Right ventricle myocardium inferior (tissue), 1 donor: ENCODE measurements at regions not wholly inside any gene's neighbourhood (a gene's known extent, or its start where the extent isn't known, plus 50 kb on each side); places are given as distances from the start of the nearest gene placed in this dataset.
"Not testable (repeated sequence)": the region's sequence is repeated elsewhere in the genome, so short reads cannot be mapped to it uniquely, and the experiment has no call there.

Source experiments
- ATAC-seq: fragments of 200-7000 bp; cut with Tn5 transposase; one replicate; pipeline ENCODE4 v1.9.1; 2020; ENCODE audit warnings: mild to moderate bottlenecking, moderate library complexity
- DNase-seq: peaks from one replicate; pipeline ENCODE4 v3.0.0; 2021; ENCODE audit errors: missing footprints
- intact Hi-C: fragments of 100-400 bp; cut with DNase I; formaldehyde crosslinking; loops from one replicate; pipeline ENCODE4 v1.11.0; 2022
- donor health status: DM: no; HTN: yes; CAD: no; lungs with severe emphysema.

DNA sequence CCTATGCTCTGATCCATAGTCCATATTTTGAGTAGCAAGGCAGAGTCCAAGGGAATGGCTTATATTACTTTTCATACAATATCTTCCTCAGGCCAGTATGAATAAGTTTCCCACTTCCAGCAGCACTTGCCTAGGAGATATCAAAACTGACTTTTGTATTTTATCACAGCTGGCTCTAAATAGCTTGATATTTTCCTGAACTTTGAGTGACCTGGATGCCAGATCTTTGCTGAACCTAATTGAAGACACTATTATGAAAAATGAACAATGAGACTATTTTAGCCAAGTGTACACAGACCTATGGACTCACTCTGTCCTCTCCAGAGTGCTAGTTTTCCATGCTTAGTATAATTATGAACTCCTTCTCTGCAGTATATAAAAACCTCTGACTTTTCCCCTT, 475.6 kb upstream of the PTGER4 start:
- intact Hi-C loops, result no loop called here
- no peak for DNase-seq
- ATAC-seq, result no peak

DNA sequence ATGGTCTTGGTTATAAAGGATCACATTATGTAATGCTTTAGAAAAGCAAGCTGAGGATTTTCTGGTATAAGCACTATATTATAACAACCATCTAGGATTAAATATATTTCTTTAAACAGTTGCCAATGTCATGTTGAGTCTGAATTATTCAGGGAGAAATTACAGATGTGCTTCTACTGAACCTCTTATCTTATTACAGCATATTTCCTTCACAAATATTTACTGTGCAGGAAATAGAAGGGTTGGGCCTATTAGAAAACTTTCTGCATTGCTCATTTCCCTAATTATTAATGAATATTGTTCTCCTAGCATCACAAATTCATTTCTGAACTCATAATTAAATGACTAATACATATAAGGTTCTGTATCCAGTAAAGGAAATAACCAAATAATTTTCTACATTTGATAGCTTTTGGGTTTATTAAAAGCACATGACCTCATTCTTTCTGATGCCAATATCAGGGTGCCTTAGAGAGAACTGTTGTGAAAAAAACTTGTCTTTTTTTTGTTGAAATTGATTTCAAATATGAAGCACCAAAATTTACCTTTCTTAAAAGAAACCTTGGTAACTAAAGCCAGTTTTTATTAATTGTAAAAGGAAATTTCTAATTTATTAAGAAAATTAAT, 476.8 kb upstream of the PTGER4 start:
- no peak for DNase-seq
- no peak for ATAC-seq
- intact Hi-C loops, result no loop called here

DNA sequence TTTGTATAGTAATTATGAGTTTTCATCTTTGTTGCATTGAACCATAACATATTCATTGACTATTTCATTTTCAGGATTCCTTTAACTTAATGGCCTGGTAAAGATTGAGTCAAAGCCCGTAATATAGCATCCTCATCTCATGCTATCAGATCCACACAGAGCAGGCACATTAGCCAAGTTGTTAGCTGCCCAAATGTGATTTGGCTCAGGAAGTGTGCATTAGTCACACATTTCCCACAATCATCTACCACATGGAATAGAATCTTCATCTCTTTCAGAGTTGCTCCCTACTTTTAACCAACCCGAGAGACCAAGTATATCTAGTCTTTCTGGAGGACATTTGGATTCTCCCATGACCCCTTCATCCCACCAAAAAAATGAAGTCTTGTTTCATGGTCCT, 481.0 kb upstream of the PTGER4 start:
- ATAC-seq (no peak), DNase-seq (no peak)
- intact Hi-C loops, result no loop called here

DNA sequence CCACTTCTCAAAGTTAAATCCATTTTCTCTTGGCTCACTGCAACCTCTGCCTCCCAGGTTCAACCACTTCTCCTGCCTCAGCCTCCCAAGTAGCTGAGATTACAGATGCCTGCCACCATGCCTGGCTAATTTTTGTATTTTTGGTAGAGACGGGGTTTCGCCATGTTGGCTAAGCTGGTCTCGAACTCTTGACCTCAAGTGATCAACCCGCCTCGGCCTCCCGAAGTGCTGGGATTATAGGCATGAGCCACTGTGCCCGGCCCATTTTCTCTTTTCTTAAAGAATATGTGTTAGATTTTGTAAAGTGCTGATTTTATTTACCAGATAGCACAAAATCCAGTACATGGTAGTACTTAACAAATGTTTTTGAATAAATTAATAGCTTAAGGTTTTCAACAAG, 484.1 kb upstream of the PTGER4 start:
- intact Hi-C loops, ATAC-seq: not testable (repeated sequence)
- DNase-seq, result peak; percentile 48

DNA sequence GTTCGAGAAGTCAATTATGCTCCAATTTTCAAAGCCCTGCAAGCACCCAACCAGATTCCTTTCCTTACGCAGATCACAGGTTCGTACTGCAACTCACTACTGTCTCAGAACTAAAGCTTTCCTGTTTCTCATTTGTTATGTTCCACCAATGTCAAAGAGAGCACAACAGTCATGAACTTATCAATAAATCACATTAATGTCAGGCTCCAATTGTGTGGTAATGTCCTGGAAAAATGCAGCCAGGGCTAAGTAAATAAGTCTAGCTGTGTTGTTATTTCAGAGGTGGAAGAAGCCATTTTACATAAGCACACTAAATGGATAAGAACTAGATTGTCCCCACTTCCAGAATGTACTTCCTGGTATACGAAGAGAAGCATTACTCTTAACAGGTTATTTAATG, 488.6 kb upstream of the PTGER4 start:
- DNase-seq, result no peak
- ATAC-seq, result no peak
- intact Hi-C loops, result no loop called here

DNA sequence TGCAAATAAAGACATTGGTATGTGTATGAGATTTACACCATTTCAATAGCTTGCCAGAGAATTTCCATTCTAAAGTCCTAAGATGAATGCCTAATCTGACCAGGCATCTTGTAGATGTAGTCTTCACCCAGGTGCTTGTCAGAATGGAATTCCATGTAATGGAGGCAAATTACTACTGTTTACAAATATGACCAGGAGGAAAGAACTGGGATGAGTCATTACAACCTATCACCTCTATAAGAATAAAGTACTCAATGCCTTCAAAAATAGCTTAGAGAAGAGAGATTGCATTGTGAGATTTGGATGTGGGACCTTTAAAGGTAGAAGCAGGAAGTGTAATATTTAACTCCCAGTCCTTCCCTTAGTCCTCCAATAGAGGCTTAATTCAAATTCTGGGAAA, 507.0 kb upstream of the PTGER4 start:
- intact Hi-C loops, result no loop called here
- no peak for ATAC-seq
- DNase-seq, result no peak

DNA sequence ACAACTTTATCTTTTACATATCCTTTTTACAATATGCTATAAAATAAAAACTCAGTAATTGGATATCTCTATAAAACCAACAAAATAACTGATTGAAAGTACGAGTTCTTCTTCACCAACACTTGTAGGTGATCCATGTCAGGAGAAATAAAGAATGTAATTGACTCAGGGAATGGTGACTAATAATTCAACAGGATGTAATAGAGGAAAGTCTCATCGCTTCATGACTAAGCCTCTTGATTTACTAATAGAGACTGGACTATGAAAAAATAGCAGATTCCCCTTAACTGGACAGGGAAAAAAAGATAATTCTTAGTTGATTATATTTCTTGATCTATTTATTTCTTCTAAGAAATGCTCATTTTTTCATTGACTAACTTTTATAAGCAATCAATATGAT, 507.7 kb upstream of the PTGER4 start:
- ATAC-seq (no peak), DNase-seq (no peak)
- intact Hi-C loops, result no loop called here

DNA sequence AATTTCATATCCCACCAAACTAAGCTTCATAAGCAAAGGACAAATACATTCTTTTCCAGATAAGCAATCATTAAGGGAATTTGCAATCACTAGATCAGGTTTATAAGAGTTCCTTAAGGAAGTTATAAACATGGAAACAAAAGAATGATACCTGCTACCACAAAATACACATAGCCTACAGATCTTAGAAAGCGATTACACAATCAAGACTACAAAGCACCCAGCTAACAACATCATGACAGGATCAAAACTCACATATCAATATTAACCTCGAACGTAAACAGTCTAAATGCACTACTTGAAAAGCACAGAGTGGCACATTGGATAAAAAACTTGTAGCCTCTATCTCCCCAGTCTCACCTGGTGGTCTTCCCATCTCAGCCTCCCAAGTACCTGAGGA, 512.4 kb upstream of the PTGER4 start:
- ATAC-seq (no peak), DNase-seq (no peak)
- intact Hi-C loops, result loop anchor here (5.0 kb wide), 1 partner anchor 520 kb away; no protein-coding TSS in a partner anchor

DNA sequence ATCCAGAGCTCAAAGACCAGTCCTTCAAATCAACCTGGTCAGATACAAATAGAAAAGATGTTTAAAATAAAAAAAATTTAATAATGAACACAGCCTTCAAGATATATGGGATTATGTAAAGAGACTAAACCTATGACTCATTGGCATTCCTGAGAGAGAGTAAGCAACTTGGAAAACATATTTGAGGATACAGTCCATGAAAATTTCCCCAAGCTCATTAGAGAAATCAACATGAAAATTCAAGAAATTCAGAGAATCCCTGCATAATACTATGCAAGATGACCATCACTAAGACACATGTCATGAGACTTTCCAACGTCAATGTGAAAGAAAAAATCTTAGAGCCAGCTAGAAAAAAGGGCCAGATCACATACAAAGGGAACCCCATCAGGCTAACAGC, 512.9 kb upstream of the PTGER4 start:
- DNase-seq, result no peak
- intact Hi-C loops, result loop anchor here (5.0 kb wide), 1 partner anchor 520 kb away; no protein-coding TSS in a partner anchor
- no peak for ATAC-seq

DNA sequence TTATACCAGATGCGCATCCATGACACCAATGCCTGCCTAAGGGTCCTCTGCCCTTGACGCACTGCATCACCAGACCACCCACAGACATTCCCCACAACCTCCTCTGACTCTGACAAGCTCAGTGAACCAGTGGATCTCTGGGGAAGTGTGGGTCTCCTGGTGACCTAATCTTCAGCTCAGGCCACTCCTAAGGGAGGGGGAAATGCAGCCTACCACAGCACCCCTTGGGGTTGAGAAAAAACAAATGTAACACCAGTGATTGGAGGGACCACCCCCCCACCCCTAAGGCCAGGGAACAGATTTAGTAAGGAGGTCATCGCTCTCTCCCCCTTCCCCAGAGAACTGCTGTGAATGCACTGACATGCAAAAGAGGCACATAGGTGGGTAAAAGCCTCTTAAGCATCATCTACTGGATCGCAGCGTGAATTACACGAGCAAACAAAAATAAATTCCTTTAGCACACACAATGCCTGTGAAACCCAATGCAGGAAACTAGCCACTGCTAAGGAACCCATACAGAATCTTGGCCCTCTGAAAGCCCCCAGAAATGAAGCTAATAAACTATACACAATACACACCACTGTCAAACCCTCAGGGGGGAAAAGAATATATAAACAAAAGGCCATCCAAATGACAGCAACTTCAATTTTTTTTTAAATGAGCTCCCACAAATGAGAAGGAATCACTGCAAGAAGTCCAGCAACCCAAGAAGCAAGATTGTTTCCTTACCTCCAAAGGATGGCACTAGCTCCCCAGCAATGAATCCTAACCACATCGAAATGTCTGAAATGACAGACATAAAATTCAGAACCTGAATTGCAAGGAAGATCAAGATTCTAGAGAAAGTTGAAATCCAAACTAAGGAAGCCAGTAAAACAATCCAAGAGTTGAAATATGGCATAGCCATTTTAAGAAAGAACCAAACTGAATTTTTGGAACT, 513.7 kb upstream of the PTGER4 start:
- ATAC-seq (no peak), DNase-seq (no peak)
- intact Hi-C loops, result loop anchor here (5.0 kb wide), 1 partner anchor 521 kb away; no protein-coding TSS in a partner anchor

DNA sequence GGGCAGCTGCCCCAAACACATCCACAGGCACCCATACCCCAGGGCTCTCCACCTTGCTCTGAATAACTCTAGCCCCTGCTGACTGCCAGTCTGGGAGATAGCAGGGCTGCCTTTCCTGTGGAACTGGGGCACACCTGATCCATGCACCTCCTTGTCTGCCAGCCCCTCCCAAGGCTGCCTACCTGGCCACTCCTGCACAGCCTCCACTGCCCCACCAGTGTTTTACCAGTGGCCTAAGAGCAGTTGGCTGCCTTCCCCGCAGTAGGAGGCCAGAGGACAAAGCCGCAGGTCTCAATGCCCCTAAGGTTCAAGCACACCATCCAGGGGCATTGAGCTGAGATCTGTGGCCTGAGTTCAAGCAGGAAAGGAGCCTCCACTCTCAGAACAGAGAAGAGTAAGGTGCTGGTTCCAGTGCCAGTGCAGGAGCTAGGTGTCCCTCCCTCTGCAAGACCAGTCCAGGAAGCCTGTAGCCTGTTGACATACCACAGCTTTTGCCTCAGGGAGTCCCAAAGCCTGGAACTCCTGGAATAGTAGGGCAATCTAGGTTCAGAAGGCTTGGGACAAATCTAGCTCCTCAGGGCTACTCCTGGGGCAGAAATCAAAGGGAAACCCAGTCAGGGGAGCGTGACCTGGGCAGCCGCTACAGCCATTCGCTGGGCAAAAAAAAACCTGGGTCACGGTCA, 514.5 kb upstream of the PTGER4 start:
- intact Hi-C loops, result loop anchor here (5.0 kb wide), 1 partner anchor 522 kb away; no protein-coding TSS in a partner anchor
- ATAC-seq, result no peak
- DNase-seq, result no peak

DNA sequence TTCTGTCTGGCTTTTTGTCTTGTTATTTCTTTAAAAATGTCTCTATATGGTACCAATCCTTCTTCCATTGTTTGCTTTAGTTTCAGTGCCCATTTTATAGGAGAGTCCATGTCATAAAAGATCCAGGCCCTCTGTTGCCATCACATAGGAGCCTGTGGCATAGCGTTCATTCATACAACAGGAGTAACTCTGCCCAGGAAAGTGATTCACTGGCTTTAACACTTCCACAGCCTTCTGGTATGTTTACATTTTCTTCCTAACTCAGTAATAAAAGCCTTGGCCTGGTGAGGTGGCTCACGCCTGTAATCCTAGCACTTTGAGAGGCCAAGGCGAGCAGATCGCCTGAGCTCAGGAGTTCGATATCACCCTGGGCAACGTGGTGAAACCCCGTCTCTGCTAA, 519.3 kb upstream of the PTGER4 start:
- ATAC-seq, result no peak
- intact Hi-C loops, result no loop called here
- DNase-seq, result no peak

DNA sequence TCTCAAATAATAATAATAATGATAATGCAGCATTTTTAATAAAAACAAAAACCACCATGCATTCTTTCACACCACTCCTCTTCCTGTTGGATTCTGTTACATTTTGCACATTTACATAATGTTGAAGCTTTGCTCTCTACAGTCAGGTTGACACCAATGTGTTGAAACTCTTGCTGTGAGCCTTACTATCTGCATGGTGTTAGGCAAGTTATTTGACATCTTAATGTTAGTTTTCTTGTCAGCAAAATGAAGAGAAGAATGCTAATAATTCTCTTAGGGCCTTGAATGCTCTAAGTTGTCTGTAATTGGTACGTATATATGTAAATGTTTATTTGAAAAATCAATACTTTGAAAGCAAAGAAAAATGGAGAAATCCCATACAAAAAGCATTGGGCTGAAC, 525.5 kb upstream of the PTGER4 start:
- intact Hi-C loops, result no loop called here
- ATAC-seq (no peak), DNase-seq (no peak)

DNA sequence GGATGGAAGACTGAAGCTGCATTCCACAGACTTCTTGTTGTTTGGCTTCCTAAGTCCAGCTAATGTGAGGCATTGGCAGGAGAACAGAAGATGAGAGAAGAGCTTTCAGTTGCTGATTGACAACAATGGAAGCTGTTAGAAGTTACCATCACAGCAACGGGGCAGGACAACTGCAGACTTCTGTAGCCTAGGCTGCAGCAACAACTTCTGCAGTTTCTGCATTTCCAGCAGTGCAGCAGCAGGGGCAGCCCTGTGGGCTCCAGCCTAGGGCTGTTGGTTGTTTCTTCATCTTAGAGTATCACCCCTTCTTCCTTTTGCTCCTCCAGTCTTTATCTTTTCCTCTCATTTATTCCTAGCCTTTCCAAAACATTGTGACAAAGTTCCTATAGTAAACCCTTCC, 528.8 kb upstream of the PTGER4 start:
- DNase-seq, result no peak
- ATAC-seq, result no peak
- intact Hi-C loops, result no loop called here

DNA sequence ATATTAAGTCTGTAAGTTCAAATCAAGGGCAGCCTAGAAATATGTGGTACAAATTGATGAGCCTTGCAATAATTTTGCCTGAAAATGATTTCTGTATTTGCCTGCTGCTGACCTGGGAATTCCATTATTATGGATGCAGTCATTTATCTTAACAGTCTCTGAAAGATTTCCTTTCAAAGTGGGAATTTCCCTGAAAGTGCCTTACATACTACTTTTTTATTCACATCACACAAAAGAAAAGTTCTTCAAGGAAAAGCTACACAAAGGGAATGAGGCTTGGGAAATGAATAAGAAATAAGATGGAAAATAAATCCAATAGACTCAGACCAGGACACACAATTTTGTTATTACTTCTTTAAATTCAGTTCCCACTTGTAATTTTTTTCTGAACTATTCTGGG, 537.8 kb upstream of the PTGER4 start:
- DNase-seq, result no peak
- intact Hi-C loops, result no loop called here
- no peak for ATAC-seq

DNA sequence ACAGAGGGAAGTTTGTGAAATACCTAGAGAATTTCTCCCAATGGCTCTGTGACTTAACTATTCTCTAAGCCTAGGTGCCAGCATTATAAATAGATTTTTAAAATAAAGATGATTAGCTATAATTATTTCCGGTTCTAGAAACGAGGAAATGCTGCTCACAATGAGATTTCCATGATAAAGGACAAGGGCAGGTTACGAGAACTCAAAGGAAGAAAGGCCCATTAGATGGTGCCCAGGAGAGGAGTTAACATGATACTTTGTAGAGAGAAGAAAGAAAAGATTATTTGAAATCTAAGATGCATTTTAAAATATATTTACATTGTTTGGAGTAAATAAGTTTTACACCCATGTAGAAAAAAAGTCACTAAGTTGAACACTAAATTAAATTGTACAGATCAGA, 538.3 kb upstream of the PTGER4 start:
- intact Hi-C loops, result no loop called here
- ATAC-seq (no peak), DNase-seq (no peak)

DNA sequence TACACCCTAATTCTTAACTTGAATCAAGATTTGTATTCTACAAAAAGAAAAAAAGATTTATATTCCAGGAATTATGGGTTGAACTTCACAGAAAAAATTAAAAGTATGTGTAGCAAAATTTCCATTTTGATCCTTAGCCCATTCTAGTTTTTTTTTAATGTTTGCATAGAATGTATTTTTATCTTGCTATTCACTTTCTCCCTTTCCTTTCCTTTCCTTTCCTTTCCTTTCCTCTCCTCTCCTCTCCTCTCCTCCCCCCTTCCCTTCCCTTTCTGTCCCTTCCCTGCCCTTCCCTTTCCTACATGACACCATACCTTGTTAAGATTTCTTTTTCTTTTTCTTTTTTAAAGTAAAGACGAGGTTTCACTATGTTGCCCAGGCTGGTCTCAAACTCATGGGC, 542.5 kb upstream of the PTGER4 start:
- ATAC-seq (no peak), DNase-seq (no peak)
- intact Hi-C loops, result no loop called here

DNA sequence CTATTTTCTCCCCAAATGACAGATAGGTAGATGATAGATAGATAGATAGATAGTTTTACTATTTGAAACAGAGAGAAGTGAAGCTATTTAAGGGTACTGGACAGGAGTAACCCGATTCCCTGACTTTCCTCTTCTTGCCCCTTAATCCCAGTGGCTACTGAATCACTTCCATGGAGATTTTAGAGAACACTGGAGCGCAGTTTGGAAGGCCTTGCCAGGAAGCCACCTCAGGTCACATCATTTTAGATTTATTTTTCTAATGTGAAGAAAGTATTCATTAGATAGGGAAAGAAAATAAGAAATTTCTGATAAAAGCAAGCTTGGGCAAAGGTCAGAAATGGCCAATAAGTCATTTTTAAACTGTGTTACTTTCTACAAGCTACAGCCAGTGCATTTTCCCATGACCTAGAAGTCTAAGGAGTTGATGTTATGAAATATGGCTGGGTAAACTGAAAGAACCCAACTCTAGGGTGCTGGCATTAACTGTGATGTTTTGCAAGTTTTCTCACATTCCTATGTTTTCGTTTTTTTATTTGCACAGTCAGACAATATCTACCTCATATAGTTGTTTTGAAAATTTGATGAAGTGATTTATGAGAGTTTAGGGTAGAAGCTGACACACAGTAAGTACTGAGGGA, 544.7 kb upstream of the PTGER4 start:
- ATAC-seq (no peak), DNase-seq (no peak)
- intact Hi-C loops, result no loop called here

DNA sequence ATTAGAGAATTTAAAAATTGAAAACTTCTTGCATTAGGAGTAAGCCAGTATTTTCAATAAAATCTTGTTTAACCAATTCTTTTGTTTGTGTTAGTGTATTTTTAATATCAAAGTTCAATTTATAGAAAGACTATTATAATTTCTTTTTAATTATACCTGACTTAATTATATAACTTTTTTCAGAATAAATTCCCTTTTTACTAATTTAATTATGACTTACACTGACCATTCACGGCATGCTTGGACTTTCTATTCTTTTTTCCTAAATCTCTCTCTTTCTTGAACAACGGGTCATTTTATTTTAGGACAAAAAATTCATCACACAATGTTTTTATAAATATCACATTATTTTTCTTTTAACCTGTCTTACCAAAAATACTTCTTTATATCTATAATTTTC, 555.3 kb upstream of the PTGER4 start:
- ATAC-seq, result no peak
- intact Hi-C loops, result no loop called here
- no peak for DNase-seq
